ENCODE measurements at regions not wholly inside any gene's neighbourhood (a gene's known extent, or its start where the extent isn't known, plus 50 kb on each side); places are given as distances from the start of the nearest gene placed in this dataset.
"Not testable (repeated sequence)": the region's sequence is repeated elsewhere in the genome, so short reads cannot be mapped to it uniquely, and the experiment has no call there.

GRCh38 chr5:92271750-92272149 is 888.6 kb upstream of the ARRDC3 start:
- not testable (repeated sequence) for TF ChIP-seq TCF7L2 (IDR thresholded peaks at IDR 0.05; ENCODE audit: low read depth, low read length); CTCF (IDR thresholded peaks at IDR 0.05); REST (IDR thresholded peaks at IDR 0.05; ENCODE audit: insufficient read depth in 1 of 2, low read depth in 2 of 2, low read length in 1 of 2)
